ENCODE measurements at regions not wholly inside any gene's neighbourhood (a gene's known extent, or its start where the extent isn't known, plus 50 kb on each side); places are given as distances from the start of the nearest gene placed in this dataset.
"Not testable (repeated sequence)": the region's sequence is repeated elsewhere in the genome, so short reads cannot be mapped to it uniquely, and the experiment has no call there.

DNA sequence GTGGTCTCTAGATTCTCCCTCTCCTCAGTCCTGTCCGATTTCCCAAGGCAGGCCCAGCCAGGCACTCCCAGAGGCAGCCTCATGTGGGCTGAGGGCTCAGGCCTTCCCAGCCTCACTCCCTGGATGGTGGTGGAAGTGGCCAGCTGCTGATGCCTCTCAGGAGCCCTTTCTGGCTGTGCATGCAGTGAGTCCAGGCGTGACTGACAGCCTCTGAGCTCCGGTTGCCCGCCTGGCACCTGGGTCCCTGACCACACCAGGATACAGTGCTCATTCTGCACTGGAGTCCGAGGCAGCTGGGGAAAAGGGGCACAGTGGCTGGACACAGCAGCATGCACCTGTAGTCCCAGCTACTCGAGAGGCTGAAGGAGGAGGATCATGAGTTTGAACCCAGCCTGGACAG, 132.6 kb downstream of the CUL2 start:
- no peak overlapping the region for H3K4me3 ChIP-seq (ENCODE audit: low read length)
- no peak for ATAC-seq
- H3K27me3 ChIP-seq (ENCODE audit: control insufficient read depth, insufficient read depth) = no peaks in the 10 kb centered on the region
- no peaks in the 10 kb centered on the region for H3K9me3 ChIP-seq (ENCODE audit: control insufficient read depth, low read length)
- no peak overlapping the region for H3K27ac ChIP-seq (ENCODE audit: low read length)
- DNase-seq = no peak
- intact Hi-C loops (cut with DNase I) = no loop called here
- no peaks in the 10 kb centered on the region for H3K4me1 ChIP-seq (ENCODE audit: control insufficient read depth, insufficient read depth, low read length)
- 89% methylated on average over 6 of the region's 6 CpGs for WGBS

DNA sequence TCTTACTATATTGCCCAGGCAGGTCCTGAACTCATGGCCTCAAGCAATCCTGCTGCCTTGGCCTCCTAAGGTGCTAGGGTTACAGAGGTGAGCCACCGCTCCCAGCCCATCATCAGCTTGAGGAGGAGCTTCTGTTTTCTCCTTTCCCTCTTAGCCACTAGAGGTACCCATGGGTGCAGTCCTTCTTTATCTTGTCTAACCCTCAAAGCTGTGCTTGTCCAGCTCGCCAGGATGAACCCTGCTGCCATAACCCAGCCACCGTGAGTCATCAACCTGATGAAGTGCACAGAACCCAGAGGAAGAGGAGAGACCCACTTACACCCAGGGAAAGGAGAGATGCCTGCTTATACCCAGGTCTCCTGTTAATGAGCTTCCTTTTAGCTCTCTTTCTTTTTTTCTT, 133.4 kb downstream of the CUL2 start:
- DNase-seq = no peak
- Histone ChIP-seq H3K27ac (ENCODE audit: low read length) (no peak overlapping the region), H3K4me3 (ENCODE audit: low read length) (no peak overlapping the region), H3K4me1 (ENCODE audit: control insufficient read depth, insufficient read depth, low read length) (no peaks in the 10 kb centered on the region), H3K27me3 (ENCODE audit: control insufficient read depth, insufficient read depth) (no peaks in the 10 kb centered on the region), H3K9me3 (ENCODE audit: control insufficient read depth, low read length) (no peaks in the 10 kb centered on the region)
- WGBS = 88% methylated on average over 3 of the region's 3 CpGs
- ATAC-seq = no peak
- intact Hi-C loops (cut with DNase I) = no loop called here

DNA sequence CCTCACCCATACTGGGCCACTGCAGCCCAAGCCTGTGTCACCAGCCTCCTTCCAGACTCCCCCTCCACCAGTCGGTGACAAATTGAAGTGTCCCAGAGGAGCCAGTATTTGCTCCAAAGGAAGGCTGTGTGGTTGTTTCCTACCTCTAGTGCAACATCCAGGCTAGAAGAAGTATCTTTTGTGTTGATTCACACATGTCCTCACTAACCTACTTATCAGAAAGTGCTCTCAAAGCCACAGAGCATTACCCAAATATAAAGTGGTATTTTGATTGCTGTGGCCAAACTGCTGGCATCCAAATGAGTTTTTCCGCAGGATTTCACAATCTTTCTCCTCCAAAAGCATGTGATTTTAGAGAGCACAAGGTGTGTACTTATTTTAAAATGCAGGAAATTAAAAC, 134.8 kb downstream of the CUL2 start:
- DNase-seq = no peak
- H3K4me3 ChIP-seq (ENCODE audit: low read length) = no peak overlapping the region
- H3K27me3 ChIP-seq (ENCODE audit: control insufficient read depth, insufficient read depth) = no peaks in the 10 kb centered on the region
- no peaks in the 10 kb centered on the region for H3K9me3 ChIP-seq (ENCODE audit: control insufficient read depth, low read length)
- H3K27ac ChIP-seq (ENCODE audit: low read length) = no peak overlapping the region
- no peak for ATAC-seq
- 59% methylated on average over 2 of the region's 2 CpGs for WGBS
- no peaks in the 10 kb centered on the region for H3K4me1 ChIP-seq (ENCODE audit: control insufficient read depth, insufficient read depth, low read length)
- intact Hi-C loops (cut with DNase I) = no loop called here

DNA sequence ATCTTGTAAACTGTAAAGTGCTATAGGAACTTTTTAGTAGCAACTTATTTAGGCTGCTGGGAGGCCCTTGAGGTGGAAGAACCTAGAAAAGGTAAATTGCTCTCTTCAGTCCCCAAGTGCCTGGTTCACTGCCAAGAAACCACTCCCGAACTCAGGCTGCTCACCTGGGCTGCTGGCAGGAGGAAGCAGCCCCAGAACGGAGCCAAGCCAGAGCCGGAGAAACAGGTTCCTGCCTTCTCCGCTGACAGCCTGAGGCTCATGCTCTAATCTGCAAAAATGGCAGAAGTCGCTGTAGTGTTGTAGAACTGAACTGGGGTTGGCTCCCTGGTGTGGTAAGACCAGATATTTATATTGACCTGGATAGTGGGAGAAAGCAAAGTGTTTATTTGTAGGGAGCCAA, 136.0 kb downstream of the CUL2 start:
- ATAC-seq = no peak
- 72% methylated on average over 5 of the region's 5 CpGs for WGBS
- intact Hi-C loops (cut with DNase I) = no loop called here

DNA sequence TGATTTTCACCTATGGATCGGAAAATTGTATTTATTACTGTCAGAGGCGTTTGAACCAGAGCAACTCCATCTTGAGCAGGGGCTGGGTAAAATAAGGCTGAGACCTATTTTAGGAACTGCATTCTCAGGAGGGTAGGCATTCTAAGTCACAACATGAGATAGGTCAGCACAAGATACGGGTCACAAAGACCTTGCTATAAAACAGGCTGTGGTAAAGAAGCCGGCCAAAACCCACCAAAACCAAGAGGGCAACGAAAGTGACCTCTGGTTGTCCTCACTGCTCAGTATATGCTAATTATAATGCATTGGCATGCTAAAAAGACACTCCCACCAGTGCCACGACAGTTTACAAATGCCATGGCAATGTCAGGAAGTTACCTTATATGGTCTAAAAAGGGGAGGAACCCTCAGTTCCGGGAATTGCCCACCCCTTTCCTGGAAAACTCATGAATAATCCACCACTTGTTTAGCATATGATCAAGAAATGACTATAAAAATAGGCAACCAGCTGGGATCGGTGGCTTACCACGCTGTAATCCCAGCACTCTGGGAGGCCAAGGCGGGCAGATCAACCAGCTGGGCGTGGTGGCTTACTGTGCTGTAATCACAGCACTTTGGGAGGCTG, 136.3 kb upstream of the PARD3 start:
- H3K27me3 ChIP-seq (ENCODE audit: control insufficient read depth, insufficient read depth); intact Hi-C loops (cut with DNase I); H3K4me1 ChIP-seq (ENCODE audit: control insufficient read depth, insufficient read depth, low read length); H3K27ac ChIP-seq (ENCODE audit: low read length); ATAC-seq; DNase-seq; H3K9me3 ChIP-seq (ENCODE audit: control insufficient read depth, low read length); H3K4me3 ChIP-seq (ENCODE audit: low read length): not testable (repeated sequence)
- 74% methylated on average over 11 of the region's 11 CpGs for WGBS

More for the DNA sequence above, 136.0 kb downstream of the CUL2 start:
- Histone ChIP-seq H3K4me1 (ENCODE audit: control insufficient read depth, insufficient read depth, low read length) (no peaks in the 10 kb centered on the region), H3K27ac (ENCODE audit: low read length) (no peak overlapping the region), H3K27me3 (ENCODE audit: control insufficient read depth, insufficient read depth) (no peaks in the 10 kb centered on the region), H3K4me3 (ENCODE audit: low read length) (no peak overlapping the region), H3K9me3 (ENCODE audit: control insufficient read depth, low read length) (no peaks in the 10 kb centered on the region)
- no peak for DNase-seq

DNA sequence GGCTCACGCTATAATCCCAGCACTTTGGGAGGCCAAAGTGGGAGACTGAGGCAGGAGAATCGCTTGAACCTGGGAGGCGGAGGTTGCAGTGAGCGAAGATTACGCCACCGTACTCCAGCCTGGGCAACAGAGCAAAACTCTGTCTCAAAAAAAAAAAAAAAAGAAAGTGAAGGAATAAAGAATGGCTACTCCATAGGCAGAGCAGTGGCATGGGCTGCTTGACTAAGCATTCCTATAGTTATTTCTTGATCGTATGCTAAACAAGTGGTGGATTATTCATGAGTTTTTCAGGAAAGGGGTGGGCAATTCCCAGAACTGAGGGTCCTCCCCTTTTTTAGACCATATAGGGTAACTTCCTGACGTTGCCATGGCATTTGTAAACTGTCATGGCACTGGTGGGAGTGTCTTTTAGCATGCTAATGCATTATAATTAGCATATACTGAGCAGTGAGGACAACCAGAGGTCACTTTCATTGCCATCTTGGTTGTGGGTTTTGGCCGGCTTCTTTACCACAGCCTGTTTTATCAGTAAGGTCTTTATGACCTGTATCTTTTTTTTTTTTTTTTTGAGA, 130.9 kb upstream of the PARD3 start:
- 92% methylated on average over 9 of the region's 9 CpGs for WGBS

DNA sequence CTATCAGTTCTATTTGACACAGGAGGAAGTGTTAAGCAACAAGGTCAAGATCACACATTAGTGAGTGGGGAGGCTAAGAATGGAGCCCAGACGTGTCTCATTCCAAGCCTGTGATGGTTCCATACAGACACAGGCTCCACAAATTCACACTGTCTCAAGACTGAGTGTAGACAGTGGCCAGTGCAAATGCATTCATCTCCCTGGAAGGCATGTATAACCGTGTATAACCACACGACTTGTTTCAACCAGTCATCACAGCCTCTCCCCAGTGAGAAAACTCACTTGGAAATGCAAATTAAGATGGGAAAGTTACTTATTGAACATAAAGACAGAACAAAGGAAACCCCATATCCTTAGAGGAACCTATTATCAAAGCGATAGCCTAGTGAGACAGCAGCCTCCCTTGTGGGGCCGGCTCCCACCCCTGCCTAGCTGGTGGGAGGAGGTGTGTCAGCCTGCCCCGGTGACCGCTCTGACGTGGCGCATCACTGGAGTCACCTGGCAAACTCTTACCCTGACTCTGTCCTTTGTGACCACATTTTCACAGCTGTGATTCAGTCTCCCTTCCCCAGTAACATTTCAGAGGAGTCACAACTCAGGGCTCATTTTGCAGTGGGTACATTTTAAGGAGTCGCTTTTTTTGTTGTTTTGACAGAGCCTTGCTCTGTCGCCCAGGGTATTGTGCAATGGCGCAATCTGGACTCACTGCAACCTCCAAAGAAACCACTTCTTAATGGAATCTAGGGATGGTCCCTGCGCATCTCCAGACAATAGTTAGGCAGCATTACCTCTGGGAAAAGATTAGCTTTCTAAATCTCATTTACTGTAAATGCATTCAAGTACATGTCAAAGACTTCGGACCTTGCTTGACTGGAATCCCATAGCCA, 126.6 kb upstream of the PARD3 start:
- Histone ChIP-seq H3K27me3 (ENCODE audit: control insufficient read depth, insufficient read depth) (no peaks in the 10 kb centered on the region), H3K27ac (ENCODE audit: low read length) (no peak overlapping the region), H3K4me1 (ENCODE audit: control insufficient read depth, insufficient read depth, low read length) (no peaks in the 10 kb centered on the region), H3K9me3 (ENCODE audit: control insufficient read depth, low read length) (no peaks in the 10 kb centered on the region), H3K4me3 (ENCODE audit: low read length) (no peak overlapping the region)
- intact Hi-C loops (cut with DNase I) = no loop called here
- DNase-seq (no peak), ATAC-seq (no peak)
- WGBS = 76% methylated on average over 14 of the region's 14 CpGs

More for the DNA sequence above, 130.9 kb upstream of the PARD3 start:
- intact Hi-C loops (cut with DNase I); H3K4me3 ChIP-seq (ENCODE audit: low read length); DNase-seq; H3K27me3 ChIP-seq (ENCODE audit: control insufficient read depth, insufficient read depth); ATAC-seq; H3K9me3 ChIP-seq (ENCODE audit: control insufficient read depth, low read length); H3K27ac ChIP-seq (ENCODE audit: low read length); H3K4me1 ChIP-seq (ENCODE audit: control insufficient read depth, insufficient read depth, low read length): not testable (repeated sequence)

DNA sequence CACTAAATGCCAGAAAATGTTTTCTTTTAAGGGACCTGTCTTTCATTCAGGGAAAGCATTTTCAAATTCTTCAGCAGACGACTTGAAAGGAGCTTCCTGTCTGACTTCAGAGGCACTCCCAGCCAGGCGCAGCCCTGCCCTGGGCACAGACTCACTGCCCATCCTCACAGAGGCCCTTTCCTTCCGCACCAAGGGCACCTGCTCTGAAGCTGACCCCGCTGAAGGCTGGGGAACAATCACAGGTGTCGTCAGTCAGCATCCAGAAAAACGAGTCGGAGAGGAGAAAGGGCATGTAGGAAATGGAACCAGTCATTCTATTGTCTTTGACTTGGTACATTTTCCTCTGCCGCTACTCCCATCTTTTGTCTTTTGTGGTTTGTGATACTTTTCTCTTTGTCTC, 125.3 kb upstream of the PARD3 start:
- Histone ChIP-seq H3K9me3 (ENCODE audit: control insufficient read depth, low read length) (no peaks in the 10 kb centered on the region), H3K4me1 (ENCODE audit: control insufficient read depth, insufficient read depth, low read length) (no peaks in the 10 kb centered on the region), H3K27ac (ENCODE audit: low read length) (no peak overlapping the region), H3K27me3 (ENCODE audit: control insufficient read depth, insufficient read depth) (no peaks in the 10 kb centered on the region), H3K4me3 (ENCODE audit: low read length) (no peak overlapping the region)
- DNase-seq (no peak), ATAC-seq (no peak)
- WGBS = 71% methylated on average over 8 of the region's 8 CpGs
- intact Hi-C loops (cut with DNase I) = no loop called here

DNA sequence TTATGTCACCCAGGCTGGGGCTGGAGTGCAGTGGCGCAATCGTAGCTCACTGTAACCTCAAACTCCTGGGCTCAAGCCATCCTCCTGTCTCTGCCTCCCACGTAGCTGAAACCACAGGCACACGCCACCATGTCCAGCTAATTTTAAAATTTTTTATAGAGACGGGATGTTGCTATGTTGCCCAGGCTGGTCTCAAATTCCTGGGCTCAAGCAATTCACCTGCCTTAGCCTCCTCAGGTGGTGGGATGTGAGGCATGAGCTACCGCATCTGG, 123.2 kb upstream of the PARD3 start:
- H3K27ac ChIP-seq (ENCODE audit: low read length) = no peak overlapping the region
- no peaks in the 10 kb centered on the region for H3K9me3 ChIP-seq (ENCODE audit: control insufficient read depth, low read length)
- 93% methylated on average over 6 of the region's 6 CpGs for WGBS
- no peaks in the 10 kb centered on the region for H3K4me1 ChIP-seq (ENCODE audit: control insufficient read depth, insufficient read depth, low read length)
- intact Hi-C loops (cut with DNase I) = no loop called here
- H3K4me3 ChIP-seq (ENCODE audit: low read length) = no peak overlapping the region
- ATAC-seq (no peak), DNase-seq (no peak)
- H3K27me3 ChIP-seq (ENCODE audit: control insufficient read depth, insufficient read depth) = no peaks in the 10 kb centered on the region

DNA sequence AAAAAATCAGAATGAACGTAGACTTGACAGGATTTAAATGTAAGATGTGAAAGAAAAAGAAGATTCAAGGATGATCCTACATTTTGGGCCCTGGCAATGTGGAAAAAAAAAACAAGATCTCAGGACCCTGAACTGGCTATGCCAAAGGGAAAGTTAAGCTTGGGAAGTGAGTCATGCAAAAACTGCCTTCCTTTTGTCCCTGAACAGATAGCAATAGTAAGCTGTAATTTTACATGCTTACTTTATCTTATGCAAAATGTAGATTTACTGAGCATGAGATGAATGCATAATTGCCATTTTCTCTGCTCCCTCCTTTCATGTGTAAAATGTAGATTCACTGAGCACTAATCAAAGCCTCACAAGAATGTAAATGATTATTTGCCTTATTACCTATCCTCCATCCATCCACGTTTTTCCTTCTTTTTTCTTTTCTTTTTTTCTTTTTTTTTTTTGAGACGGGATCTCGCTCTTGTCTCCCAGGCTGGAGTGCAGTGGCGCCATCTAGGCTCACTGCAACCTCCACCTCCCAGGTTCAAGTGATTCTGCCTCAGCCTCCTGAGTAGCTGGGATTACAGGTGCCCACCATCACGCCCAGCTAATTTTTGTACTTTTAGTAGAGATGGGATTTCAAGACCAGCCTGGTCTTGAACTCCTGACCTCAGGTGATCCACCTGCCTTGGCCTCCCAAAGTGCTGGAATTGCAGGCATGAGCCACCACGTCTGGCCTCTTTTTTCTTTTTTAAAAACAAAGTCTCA, 122.7 kb upstream of the PARD3 start:
- 54% methylated on average over 7 of the region's 7 CpGs for WGBS

DNA sequence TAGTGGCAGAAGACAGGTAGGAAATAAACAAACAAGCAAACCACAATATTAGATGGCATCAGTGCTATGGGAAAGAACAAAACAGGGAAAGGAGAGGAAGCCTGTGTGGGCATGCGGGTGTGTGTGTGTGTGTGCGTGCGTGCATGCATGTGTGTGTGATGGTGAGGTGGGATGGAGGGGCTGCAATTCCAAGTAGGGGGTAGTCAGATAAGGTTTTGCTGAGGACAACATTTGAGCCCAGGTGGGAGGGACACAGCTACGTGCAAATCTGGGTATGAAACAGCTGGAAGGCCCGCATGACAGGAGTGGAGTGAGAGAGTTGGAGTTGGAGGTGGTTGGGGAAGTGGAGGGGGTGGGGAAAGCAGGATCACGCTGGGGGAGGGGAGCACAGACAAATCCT, 121.0 kb upstream of the PARD3 start:
- no peak overlapping the region for H3K4me3 ChIP-seq (ENCODE audit: low read length)
- WGBS = 84% methylated on average over 6 of the region's 6 CpGs
- DNase-seq (no peak), ATAC-seq (no peak)
- H3K9me3 ChIP-seq (ENCODE audit: control insufficient read depth, low read length) = no peaks in the 10 kb centered on the region
- intact Hi-C loops (cut with DNase I) = no loop called here
- no peaks in the 10 kb centered on the region for H3K4me1 ChIP-seq (ENCODE audit: control insufficient read depth, insufficient read depth, low read length)
- H3K27ac ChIP-seq (ENCODE audit: low read length) = no peak overlapping the region
- H3K27me3 ChIP-seq (ENCODE audit: control insufficient read depth, insufficient read depth) = no peaks in the 10 kb centered on the region

More for the DNA sequence above, 122.7 kb upstream of the PARD3 start:
- H3K4me3 ChIP-seq (ENCODE audit: low read length); ATAC-seq; H3K27me3 ChIP-seq (ENCODE audit: control insufficient read depth, insufficient read depth); DNase-seq; H3K9me3 ChIP-seq (ENCODE audit: control insufficient read depth, low read length); H3K27ac ChIP-seq (ENCODE audit: low read length); intact Hi-C loops (cut with DNase I); H3K4me1 ChIP-seq (ENCODE audit: control insufficient read depth, insufficient read depth, low read length): not testable (repeated sequence)
